ENCODE measurements at regions not wholly inside any gene's neighbourhood (a gene's known extent, or its start where the extent isn't known, plus 50 kb on each side); places are given as distances from the start of the nearest gene placed in this dataset.

DNA sequence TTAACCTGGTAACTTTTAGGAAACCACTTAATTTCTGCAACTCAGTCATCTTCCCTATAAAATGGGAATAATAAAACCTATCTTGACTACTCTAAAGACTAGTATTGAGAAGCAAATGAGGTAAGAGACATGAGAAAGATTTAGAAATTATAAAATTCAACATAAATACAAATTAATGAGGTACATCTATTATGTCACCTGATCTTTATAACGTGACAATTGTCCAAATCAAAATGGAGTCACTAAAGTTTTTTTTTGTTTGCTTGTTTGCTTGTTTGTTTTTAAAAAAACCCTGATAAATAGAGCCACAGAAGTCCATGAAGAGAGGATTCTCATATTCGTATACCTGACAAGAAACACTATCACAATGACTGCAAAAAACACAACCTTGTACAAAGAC, 242.8 kb downstream of the LRRN1 start:
- FAIRE-seq, result no peak
- no TSS peak for BruUV-seq (replicated peaks)
- dilution Hi-C loops (cut with MboI; ENCODE audit: extremely low pct_ligation_motif_present, low sequenced_read_pairs), result no loop called here

DNA sequence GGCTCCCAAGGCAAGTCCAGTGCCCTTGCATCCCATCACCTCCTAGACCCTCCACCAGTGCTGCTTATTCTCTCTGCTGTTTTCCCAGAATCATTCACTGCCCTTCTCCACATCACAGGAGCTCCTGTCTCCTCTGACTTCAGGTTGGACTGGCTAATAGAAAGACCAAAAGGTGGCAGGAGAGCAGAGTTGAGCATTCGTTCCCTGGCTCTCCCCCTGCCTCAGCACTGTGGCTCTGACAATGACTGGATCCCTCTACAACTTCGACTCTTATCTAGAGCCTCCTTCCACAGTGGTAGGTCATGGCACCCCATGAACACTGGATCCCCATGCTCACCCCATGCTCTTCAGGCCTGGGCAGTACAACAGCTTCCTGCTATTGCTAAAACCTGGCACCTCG, 243.6 kb downstream of the LRRN1 start:
- Histone ChIP-seq H4K20me1 (replicated peaks; ENCODE audit: control insufficient read depth, extremely low read depth, insufficient read depth, low read length) (no peaks in the 10 kb centered on the region), H3K4me1 (ENCODE audit: control insufficient read depth, extremely low read depth, insufficient read depth, low read length) (no peaks in the 10 kb centered on the region), H3K27ac (ENCODE audit: insufficient read depth, low read depth, low read length) (no peak overlapping the region), H3K27me3 (ENCODE audit: control insufficient read depth in 2 of 2, insufficient read depth in 2 of 2, low read length in 2 of 2) (no peaks in the 10 kb centered on the region), H3K4me3 (replicated peaks in 1 of 3; ENCODE audit: insufficient read depth in 1 of 3, low read depth in 1 of 3, low read length in 3 of 3) (no peak overlapping the region), H3K9me3 (replicated peaks; ENCODE audit: control insufficient read depth, insufficient read depth, low read length) (peaks cover 4% of the 10 kb centered on the region), H3K36me3 (ENCODE audit: control insufficient read depth in 2 of 2, extremely low read depth in 1 of 2, insufficient read depth in 2 of 2, low read length in 2 of 2) (no peaks in the 10 kb centered on the region), H3K9ac (replicated peaks; ENCODE audit: extremely low read depth, insufficient read depth, low read length) (no peak overlapping the region), H3K79me2 (ENCODE audit: control insufficient read depth, insufficient read depth, low read length) (no peaks in the 10 kb centered on the region), H3K9me1 (replicated peaks; ENCODE audit: control insufficient read depth, extremely low read depth, insufficient read depth, low read length) (no peaks in the 10 kb centered on the region), H2AFZ (ENCODE audit: low read depth, low read length) (no peak overlapping the region), H3K4me2 (ENCODE audit: insufficient read depth, low read length) (no peak overlapping the region)
- POLR2A ChIA-PET, result no interaction called here
- CTCF ChIA-PET, result no interaction called here
- intact Hi-C loops (cut with micrococcal nuclease) (no loop called here), dilution Hi-C loops (cut with MboI; ENCODE audit: extremely low pct_ligation_motif_present, low sequenced_read_pairs) (no loop called here)
- FAIRE-seq, result no peak
- TF ChIP-seq CTCF (IDR thresholded peaks at IDR 0.05; ENCODE audit: extremely low read depth in 1 of 2, insufficient read depth in 1 of 2, low read depth in 1 of 2, low read length in 2 of 2), result no peak
- TF ChIP-seq POLR2AphosphoS5 (IDR thresholded peaks at IDR 0.05; ENCODE audit: insufficient read depth, low read depth, low read length), result no peak
- TF ChIP-seq POLR2A (IDR thresholded peaks at IDR 0.05; ENCODE audit: low read depth, low read length), result no peak
- no peak for TF ChIP-seq EZH2 (IDR thresholded peaks at IDR 0.05; ENCODE audit: borderline replicate concordance, low read depth, low read length, severe bottlenecking)
- no peak for TF ChIP-seq JUN (IDR thresholded peaks at IDR 0.05; ENCODE audit: borderline replicate concordance, insufficient read depth, insufficient read length, low read depth)
- TF ChIP-seq FOS (IDR thresholded peaks at IDR 0.05; ENCODE audit: borderline replicate concordance, insufficient read depth, low read length), result no peak
- TF ChIP-seq MYC (IDR thresholded peaks at IDR 0.05; ENCODE audit: low read depth, low read length), result no peak
- TF ChIP-seq, protein P1, sequence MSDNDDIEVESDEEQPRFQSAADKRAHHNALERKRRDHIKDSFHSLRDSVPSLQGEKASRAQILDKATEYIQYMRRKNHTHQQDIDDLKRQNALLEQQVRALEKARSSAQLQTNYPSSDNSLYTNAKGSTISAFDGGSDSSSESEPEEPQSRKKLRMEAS (IDR thresholded peaks at IDR 0.05; ENCODE audit: insufficient read depth, insufficient read length), result no peak
- no peak for TF ChIP-seq GATA2 (IDR thresholded peaks at IDR 0.05; ENCODE audit: insufficient read depth, insufficient read length, low read depth, low read length)
- DNase-seq (ENCODE audit: low read depth, low spot score), result no peak
- BruUV-seq (replicated peaks), result no TSS peak

More for the DNA sequence above, 242.8 kb downstream of the LRRN1 start:
- POLR2A ChIA-PET, result no interaction called here
- Histone ChIP-seq H3K27ac (ENCODE audit: insufficient read depth, low read depth, low read length) (no peak overlapping the region), H3K36me3 (ENCODE audit: control insufficient read depth in 2 of 2, extremely low read depth in 1 of 2, insufficient read depth in 2 of 2, low read length in 2 of 2) (no peaks in the 10 kb centered on the region), H3K9me3 (replicated peaks; ENCODE audit: control insufficient read depth, insufficient read depth, low read length) (peaks cover 4% of the 10 kb centered on the region), H3K9ac (replicated peaks; ENCODE audit: extremely low read depth, insufficient read depth, low read length) (no peak overlapping the region), H4K20me1 (replicated peaks; ENCODE audit: control insufficient read depth, extremely low read depth, insufficient read depth, low read length) (no peaks in the 10 kb centered on the region), H3K4me2 (ENCODE audit: insufficient read depth, low read length) (no peak overlapping the region), H3K79me2 (ENCODE audit: control insufficient read depth, insufficient read depth, low read length) (no peaks in the 10 kb centered on the region), H3K27me3 (ENCODE audit: control insufficient read depth in 2 of 2, insufficient read depth in 2 of 2, low read length in 2 of 2) (no peaks in the 10 kb centered on the region), H2AFZ (ENCODE audit: low read depth, low read length) (no peak overlapping the region), H3K4me3 (replicated peaks in 1 of 3; ENCODE audit: insufficient read depth in 1 of 3, low read depth in 1 of 3, low read length in 3 of 3) (no peak overlapping the region), H3K9me1 (replicated peaks; ENCODE audit: control insufficient read depth, extremely low read depth, insufficient read depth, low read length) (no peaks in the 10 kb centered on the region), H3K4me1 (ENCODE audit: control insufficient read depth, extremely low read depth, insufficient read depth, low read length) (no peaks in the 10 kb centered on the region)
- DNase-seq (ENCODE audit: low read depth, low spot score), result no peak
- TF ChIP-seq POLR2AphosphoS5 (IDR thresholded peaks at IDR 0.05; ENCODE audit: insufficient read depth, low read depth, low read length) (no peak), EZH2 (IDR thresholded peaks at IDR 0.05; ENCODE audit: borderline replicate concordance, low read depth, low read length, severe bottlenecking) (no peak), CTCF (IDR thresholded peaks at IDR 0.05; ENCODE audit: extremely low read depth in 1 of 2, insufficient read depth in 1 of 2, low read depth in 1 of 2, low read length in 2 of 2) (no peak), POLR2A (IDR thresholded peaks at IDR 0.05; ENCODE audit: low read depth, low read length) (no peak), JUN (IDR thresholded peaks at IDR 0.05; ENCODE audit: borderline replicate concordance, insufficient read depth, insufficient read length, low read depth) (no peak), FOS (IDR thresholded peaks at IDR 0.05; ENCODE audit: borderline replicate concordance, insufficient read depth, low read length) (no peak)
- intact Hi-C loops (cut with micrococcal nuclease), result no loop called here
- CTCF ChIA-PET, result no interaction called here
